ENCODE measurements at regions not wholly inside any gene's neighbourhood (a gene's known extent, or its start where the extent isn't known, plus 50 kb on each side); places are given as distances from the start of the nearest gene placed in this dataset.

GRCh38 chr12:128111951-128112350, 155.0 kb upstream of the TMEM132C start:
- Mint-ChIP-seq H3K4me1 (no peaks in the 10 kb centered on the region), H3K27ac (no peak overlapping the region), H3K36me3 (ENCODE audit: low read depth) (peaks cover 32% of the 10 kb centered on the region), H3K4me3 (no peak overlapping the region), H3K27me3 (ENCODE audit: insufficient read depth, low read depth, poor library complexity) (peaks cover 4% of the 10 kb centered on the region), H3K9me3 (peaks cover 54% of the 10 kb centered on the region)
- Histone ChIP-seq H3K9me2 (ENCODE audit: insufficient read depth) (no peaks in the 10 kb centered on the region), H3K4me3 (no peak overlapping the region), H3K27me3 (ENCODE audit: insufficient read depth) (no peaks in the 10 kb centered on the region), H3K79me2 (replicated peaks; ENCODE audit: insufficient read depth) (no peaks in the 10 kb centered on the region), H3K36me3 (ENCODE audit: insufficient read depth) (0 out of 2 replicates have a peak, but pooled peaks cover 5% of the 10 kb centered on the region), H4K20me1 (replicated peaks; ENCODE audit: insufficient read depth) (no peaks in the 10 kb centered on the region), H3K27ac (ENCODE audit: low read depth) (no peak overlapping the region), H3K4me2 (no peak overlapping the region), H3K4me1 (ENCODE audit: insufficient read depth) (no peaks in the 10 kb centered on the region), H3F3A (replicated peaks; ENCODE audit: low read depth) (no peaks in the 10 kb centered on the region), H2AFZ (no peak overlapping the region)
- ATAC-seq (no peak), DNase-seq (ENCODE audit: low spot score) (no peak)
- TF ChIP-seq ZNF462 (CRISPR knock-in tag; IDR thresholded peaks at IDR 0.05) (no peak), ZNF331 (CRISPR knock-in tag; IDR thresholded peaks at IDR 0.05; ENCODE audit: low read depth) (no peak), EZH2 (IDR thresholded peaks at IDR 0.05; ENCODE audit: low read depth, unreplicated experiment) (no peak), EZH2phosphoT487 (IDR thresholded peaks at IDR 0.05; ENCODE audit: unreplicated experiment) (no peak), NANOG (IDR thresholded peaks at IDR 0.05; ENCODE audit: borderline replicate concordance) (no peak), STAT1 (IDR thresholded peaks at IDR 0.05; ENCODE audit: unreplicated experiment) (no peak), JUNB (IDR thresholded peaks at IDR 0.05; ENCODE audit: unreplicated experiment) (no peak), ZNF114 (CRISPR knock-in tag; IDR thresholded peaks at IDR 0.05) (no peak), CTCF (conservative IDR thresholded peaks at IDR 0.05; ENCODE audit: low read depth in 2 of 2) (no peak), POLR2AphosphoS5 (IDR thresholded peaks at IDR 0.05; ENCODE audit: low read depth) (no peak), ETS1 (IDR thresholded peaks at IDR 0.05) (no peak), CREB1 (CRISPR knock-in tag; IDR thresholded peaks at IDR 0.05; ENCODE audit: low read depth) (no peak), REST (IDR thresholded peaks at IDR 0.05; ENCODE audit: unreplicated experiment) (no peak)
